ENCODE measurements at regions not wholly inside any gene's neighbourhood (a gene's known extent, or its start where the extent isn't known, plus 50 kb on each side); places are given as distances from the start of the nearest gene placed in this dataset.

DNA sequence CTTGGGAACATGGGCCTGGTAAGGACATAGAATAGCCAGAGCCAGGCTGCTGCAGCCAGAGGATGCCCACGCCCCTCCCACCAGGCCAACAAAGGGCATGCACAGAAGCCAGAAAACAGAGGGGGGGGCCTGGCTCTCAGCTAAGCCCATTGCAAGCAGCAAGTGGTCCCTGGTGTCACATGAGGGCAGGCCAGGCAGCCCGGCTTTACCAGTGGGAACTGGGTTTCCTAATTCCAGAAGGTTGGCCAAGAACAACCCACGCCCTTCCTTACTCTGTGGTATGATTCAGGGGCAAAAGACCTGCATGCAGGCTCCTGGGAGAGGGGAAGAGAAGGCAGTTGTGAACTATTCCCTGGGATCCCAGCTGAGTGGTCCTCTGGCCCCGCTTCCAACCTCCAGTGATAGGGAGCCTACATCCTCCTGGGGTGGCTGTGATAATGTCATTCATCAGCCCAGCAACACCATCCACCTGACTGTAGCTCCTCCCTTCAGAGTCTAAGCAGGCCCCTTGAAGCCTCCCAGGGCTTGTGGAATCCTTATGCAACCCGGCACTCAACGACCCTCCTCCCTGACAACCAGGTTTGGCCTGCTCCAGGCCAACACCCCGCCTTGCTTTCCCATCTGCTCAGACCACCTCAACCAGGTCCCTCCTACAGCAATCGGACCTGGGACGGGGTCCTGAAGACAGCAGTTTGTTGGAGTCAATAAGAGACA lies 62.1 kb upstream of the LMO1 start:
- Histone ChIP-seq H2AFZ (ENCODE audit: low read depth, low read length, severe bottlenecking) (no peak overlapping the region), H3K27ac (ENCODE audit: low read depth, low read length) (no peak overlapping the region), H3F3A (ENCODE audit: insufficient read depth) (no peaks in the 10 kb centered on the region), H3K9me3 (ENCODE audit: insufficient read depth, low read length) (no peaks in the 10 kb centered on the region), H3K27me3 (ENCODE audit: low read length) (no peaks in the 10 kb centered on the region), H3K9me2 (replicated peaks; ENCODE audit: insufficient read depth, low read length) (no peaks in the 10 kb centered on the region), H3K36me3 (ENCODE audit: low read length) (no peaks in the 10 kb centered on the region), H3K4me3 (ENCODE audit: insufficient read depth, low read length, poor library complexity, severe bottlenecking) (no peak overlapping the region), H3K79me2 (ENCODE audit: insufficient read depth, low read length) (no peaks in the 10 kb centered on the region), H4K20me1 (ENCODE audit: low read depth, low read length) (no peaks in the 10 kb centered on the region), H3K9ac (ENCODE audit: low read length) (no peak overlapping the region), H3K4me2 (ENCODE audit: low read depth, low read length, poor library complexity, severe bottlenecking) (no peak overlapping the region)
- TF ChIP-seq, protein P1, sequence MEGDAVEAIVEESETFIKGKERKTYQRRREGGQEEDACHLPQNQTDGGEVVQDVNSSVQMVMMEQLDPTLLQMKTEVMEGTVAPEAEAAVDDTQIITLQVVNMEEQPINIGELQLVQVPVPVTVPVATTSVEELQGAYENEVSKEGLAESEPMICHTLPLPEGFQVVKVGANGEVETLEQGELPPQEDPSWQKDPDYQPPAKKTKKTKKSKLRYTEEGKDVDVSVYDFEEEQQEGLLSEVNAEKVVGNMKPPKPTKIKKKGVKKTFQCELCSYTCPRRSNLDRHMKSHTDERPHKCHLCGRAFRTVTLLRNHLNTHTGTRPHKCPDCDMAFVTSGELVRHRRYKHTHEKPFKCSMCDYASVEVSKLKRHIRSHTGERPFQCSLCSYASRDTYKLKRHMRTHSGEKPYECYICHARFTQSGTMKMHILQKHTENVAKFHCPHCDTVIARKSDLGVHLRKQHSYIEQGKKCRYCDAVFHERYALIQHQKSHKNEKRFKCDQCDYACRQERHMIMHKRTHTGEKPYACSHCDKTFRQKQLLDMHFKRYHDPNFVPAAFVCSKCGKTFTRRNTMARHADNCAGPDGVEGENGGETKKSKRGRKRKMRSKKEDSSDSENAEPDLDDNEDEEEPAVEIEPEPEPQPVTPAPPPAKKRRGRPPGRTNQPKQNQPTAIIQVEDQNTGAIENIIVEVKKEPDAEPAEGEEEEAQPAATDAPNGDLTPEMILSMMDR (IDR thresholded peaks at IDR 0.05; ENCODE audit: insufficient read depth, low read length, poor library complexity, severe bottlenecking), result no peak
- TF ChIP-seq EZH2phosphoT487 (conservative IDR thresholded peaks at IDR 0.05; ENCODE audit: low read length), result no peak

DNA sequence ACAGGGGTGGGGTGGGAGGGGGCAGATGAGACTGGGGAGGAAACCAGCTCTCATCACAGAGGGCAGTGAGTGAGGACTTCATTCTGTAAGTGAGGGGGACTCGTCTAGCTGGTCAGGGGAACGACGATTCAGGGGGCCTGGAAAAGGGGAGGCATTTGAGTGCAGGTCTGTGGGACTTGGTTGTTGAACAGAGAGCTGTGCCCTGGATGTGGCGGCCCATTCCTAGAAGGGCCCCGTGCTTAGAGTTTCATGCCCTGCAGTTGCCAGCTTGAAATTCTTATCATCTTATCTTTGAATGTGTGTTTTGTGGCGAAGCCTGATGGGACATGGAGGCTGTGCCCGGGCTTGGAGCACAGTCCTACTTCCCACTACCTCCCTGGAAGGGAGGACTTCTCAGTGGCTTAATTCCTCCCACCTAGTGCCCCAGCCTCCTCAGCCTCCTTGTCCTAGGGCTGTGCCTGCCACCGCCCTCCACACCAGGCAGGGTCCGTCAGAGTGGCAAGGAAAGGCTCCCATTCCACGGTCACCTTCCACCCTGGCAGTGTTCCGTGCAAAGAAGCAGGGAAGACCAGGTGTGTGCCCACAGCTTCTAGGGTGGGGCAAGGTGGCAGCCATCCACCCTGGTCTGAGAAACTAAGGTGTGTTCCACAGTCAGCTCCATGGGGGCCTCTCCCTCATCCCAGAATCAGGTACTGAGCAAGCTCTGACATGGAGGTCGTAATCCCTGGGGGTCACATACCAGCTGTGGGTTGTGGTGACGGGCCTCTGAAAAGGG lies 59.7 kb upstream of the LMO1 start:
- Histone ChIP-seq H4K20me1 (ENCODE audit: low read depth, low read length) (no peaks in the 10 kb centered on the region), H3K4me3 (ENCODE audit: insufficient read depth, low read length, poor library complexity, severe bottlenecking) (no peak overlapping the region), H3K4me2 (ENCODE audit: low read depth, low read length, poor library complexity, severe bottlenecking) (no peak overlapping the region), H3K9me3 (ENCODE audit: insufficient read depth, low read length) (no peaks in the 10 kb centered on the region), H3K36me3 (ENCODE audit: low read length) (no peaks in the 10 kb centered on the region), H3K9ac (ENCODE audit: low read length) (no peak overlapping the region), H3K79me2 (ENCODE audit: insufficient read depth, low read length) (no peaks in the 10 kb centered on the region), H3K27ac (ENCODE audit: low read depth, low read length) (no peak overlapping the region), H2AFZ (ENCODE audit: low read depth, low read length, severe bottlenecking) (no peak overlapping the region), H3K9me2 (replicated peaks; ENCODE audit: insufficient read depth, low read length) (no peaks in the 10 kb centered on the region), H3F3A (ENCODE audit: insufficient read depth) (no peaks in the 10 kb centered on the region), H3K27me3 (ENCODE audit: low read length) (no peaks in the 10 kb centered on the region)
- TF ChIP-seq, protein P1 (IDR thresholded peaks at IDR 0.05; ENCODE audit: insufficient read depth, low read length, poor library complexity, severe bottlenecking), result no peak
- TF ChIP-seq EZH2phosphoT487 (conservative IDR thresholded peaks at IDR 0.05; ENCODE audit: low read length), result no peak

DNA sequence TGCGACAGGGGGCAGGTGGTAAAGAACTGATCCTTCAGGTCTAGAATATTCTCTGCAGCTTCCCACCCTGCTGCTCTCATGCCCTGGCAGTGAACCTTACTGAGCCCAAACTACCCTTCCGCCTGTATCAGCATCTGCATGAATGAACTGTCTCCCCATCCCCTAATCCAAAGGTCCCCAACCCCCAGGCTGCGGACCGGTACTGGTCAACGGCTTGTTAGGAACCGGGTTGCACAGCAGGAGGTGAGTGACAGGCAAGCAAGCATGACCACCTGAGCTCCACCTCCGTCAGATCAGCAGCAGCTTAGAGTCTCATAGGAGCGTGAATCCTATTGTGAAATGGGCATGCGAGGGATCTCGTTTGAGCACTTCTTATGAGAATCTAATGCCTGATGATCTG lies 58.2 kb upstream of the LMO1 start:
- Histone ChIP-seq H3K27ac (ENCODE audit: low read depth, low read length) (no peak overlapping the region), H3F3A (ENCODE audit: insufficient read depth) (no peaks in the 10 kb centered on the region), H3K4me2 (ENCODE audit: low read depth, low read length, poor library complexity, severe bottlenecking) (no peak overlapping the region), H4K20me1 (ENCODE audit: low read depth, low read length) (no peaks in the 10 kb centered on the region), H3K36me3 (ENCODE audit: low read length) (no peaks in the 10 kb centered on the region), H3K9me2 (replicated peaks; ENCODE audit: insufficient read depth, low read length) (no peaks in the 10 kb centered on the region), H3K4me3 (ENCODE audit: insufficient read depth, low read length, poor library complexity, severe bottlenecking) (no peak overlapping the region), H3K27me3 (ENCODE audit: low read length) (no peaks in the 10 kb centered on the region), H3K79me2 (ENCODE audit: insufficient read depth, low read length) (no peaks in the 10 kb centered on the region), H3K9me3 (ENCODE audit: insufficient read depth, low read length) (no peaks in the 10 kb centered on the region), H2AFZ (ENCODE audit: low read depth, low read length, severe bottlenecking) (no peak overlapping the region), H3K9ac (ENCODE audit: low read length) (no peak overlapping the region)
- TF ChIP-seq, protein P1 (IDR thresholded peaks at IDR 0.05; ENCODE audit: insufficient read depth, low read length, poor library complexity, severe bottlenecking), result no peak
